ENCODE measurements at regions not wholly inside any gene's neighbourhood (a gene's known extent, or its start where the extent isn't known, plus 50 kb on each side); places are given as distances from the start of the nearest gene placed in this dataset.

GRCh38 chr2:220365023-220365422, 737.6 kb downstream of the SLC4A3 start:
- no peak for TF ChIP-seq CTCF (IDR thresholded peaks at IDR 0.05)
- no peak overlapping the region for H3K4me3 Mint-ChIP-seq
- no peaks in the 10 kb centered on the region for H3K36me3 Mint-ChIP-seq (ENCODE audit: low read depth)
- H3K27me3 Mint-ChIP-seq, result no peaks in the 10 kb centered on the region
- H3K4me1 Mint-ChIP-seq, result no peaks in the 10 kb centered on the region
- no peak overlapping the region for H3K27ac Mint-ChIP-seq
- CTCF ChIA-PET, result no interaction called here
- DNase-seq (no peak), ATAC-seq (ENCODE audit: low read depth) (no peak)
- intact Hi-C loops (cut with micrococcal nuclease), result no loop called here
- peaks cover under 1% of the 10 kb centered on the region for H3K9me3 Mint-ChIP-seq
- POLR2A ChIA-PET, result no interaction called here

DNA sequence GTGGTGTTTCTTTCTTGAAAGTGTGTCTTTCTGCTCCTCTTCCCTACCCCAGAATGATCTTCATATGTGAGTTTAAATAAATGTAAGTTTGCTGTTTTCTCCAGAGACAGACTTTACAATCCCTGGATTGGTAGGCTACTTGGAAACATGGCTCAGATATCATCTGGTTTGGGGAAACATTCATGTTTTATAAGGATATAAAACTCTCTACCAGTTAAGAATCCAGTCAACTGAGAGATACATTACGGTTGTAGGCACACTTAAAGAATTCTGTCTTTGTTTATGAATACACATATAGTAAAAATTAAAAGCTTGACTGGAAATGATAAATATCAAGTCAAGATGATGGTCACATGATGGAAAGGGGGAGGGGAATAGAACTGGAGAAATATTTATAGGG, 739.3 kb downstream of the SLC4A3 start:
- ATAC-seq (ENCODE audit: low read depth) (no peak), DNase-seq (no peak)
- ChIA-PET POLR2A (no interaction called here), CTCF (no interaction called here)
- intact Hi-C loops (cut with micrococcal nuclease), result no loop called here
- no peaks in the 10 kb centered on the region for H3K9me3 Mint-ChIP-seq
- H3K27ac Mint-ChIP-seq, result no peak overlapping the region
- no peak for TF ChIP-seq CTCF (IDR thresholded peaks at IDR 0.05)
- H3K4me3 Mint-ChIP-seq, result no peak overlapping the region
- H3K4me1 Mint-ChIP-seq, result no peaks in the 10 kb centered on the region
- H3K27me3 Mint-ChIP-seq, result no peaks in the 10 kb centered on the region
- no peaks in the 10 kb centered on the region for H3K36me3 Mint-ChIP-seq (ENCODE audit: low read depth)

- CTCF ChIA-PET, result no interaction called here
- Mint-ChIP-seq H3K4me1 (no peaks in the 10 kb centered on the region), H3K36me3 (ENCODE audit: low read depth) (no peaks in the 10 kb centered on the region), H3K27me3 (no peaks in the 10 kb centered on the region), H3K4me3 (no peak overlapping the region), H3K9me3 (no peaks in the 10 kb centered on the region), H3K27ac (no peak overlapping the region)
- POLR2A ChIA-PET, result no interaction called here
- no peak for TF ChIP-seq CTCF (IDR thresholded peaks at IDR 0.05)
- ATAC-seq (ENCODE audit: low read depth) (no peak), DNase-seq (no peak)
- intact Hi-C loops (cut with micrococcal nuclease), result no loop called here
Measured at GRCh38 chr2:220370764-220371163, 743.3 kb downstream of the SLC4A3 start.

DNA sequence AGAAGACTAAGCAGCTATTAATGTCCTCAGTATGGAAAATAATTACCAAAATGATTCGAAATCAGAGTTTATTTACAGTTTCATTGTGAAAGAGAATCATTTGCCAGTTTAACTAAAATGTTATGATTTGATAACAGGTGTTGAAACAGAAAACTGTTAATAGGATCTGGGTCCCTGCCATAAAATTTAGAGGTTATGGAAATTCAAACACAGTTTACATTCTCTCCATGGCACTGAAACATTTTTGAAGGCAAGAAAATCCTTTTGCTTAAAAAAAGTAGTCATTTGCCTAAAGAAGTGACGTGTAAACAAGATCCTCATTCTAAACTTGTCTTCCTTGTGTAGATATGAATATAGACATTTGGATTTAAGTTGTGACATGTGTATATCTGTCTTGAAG, 743.8 kb downstream of the SLC4A3 start:
- intact Hi-C loops (cut with micrococcal nuclease), result no loop called here
- H3K9me3 Mint-ChIP-seq, result no peaks in the 10 kb centered on the region
- CTCF ChIA-PET, result no interaction called here
- H3K36me3 Mint-ChIP-seq (ENCODE audit: low read depth), result no peaks in the 10 kb centered on the region
- ATAC-seq (ENCODE audit: low read depth) (no peak), DNase-seq (no peak)
- POLR2A ChIA-PET, result no interaction called here
- TF ChIP-seq CTCF (IDR thresholded peaks at IDR 0.05), result no peak
- H3K4me3 Mint-ChIP-seq, result no peak overlapping the region
- H3K27ac Mint-ChIP-seq, result no peak overlapping the region
- H3K27me3 Mint-ChIP-seq, result no peaks in the 10 kb centered on the region
- H3K4me1 Mint-ChIP-seq, result no peaks in the 10 kb centered on the region

GRCh38 chr2:220373878-220374277, 746.4 kb downstream of the SLC4A3 start:
- Mint-ChIP-seq H3K27ac (no peak overlapping the region), H3K4me1 (no peaks in the 10 kb centered on the region), H3K36me3 (ENCODE audit: low read depth) (no peaks in the 10 kb centered on the region), H3K4me3 (no peak overlapping the region), H3K27me3 (no peaks in the 10 kb centered on the region), H3K9me3 (no peaks in the 10 kb centered on the region)
- CTCF ChIA-PET, result no interaction called here
- POLR2A ChIA-PET, result no interaction called here
- no peak for DNase-seq
- no peak for TF ChIP-seq CTCF (IDR thresholded peaks at IDR 0.05)
- intact Hi-C loops (cut with micrococcal nuclease), result no loop called here
- ATAC-seq (ENCODE audit: low read depth), result no peak
